ENCODE measurements at regions not wholly inside any gene's neighbourhood (a gene's known extent, or its start where the extent isn't known, plus 50 kb on each side); places are given as distances from the start of the nearest gene placed in this dataset.

GRCh38 chr5:58057324-58057723 is 402.6 kb downstream of the PLK2 start:
- DNase-seq = no peak

GRCh38 chr5:58056546-58056945 is 403.3 kb downstream of the PLK2 start:
- DNase-seq = no peak

GRCh38 chr5:58054018-58054417 is 405.9 kb downstream of the PLK2 start:
- no peak for DNase-seq

- no peak for DNase-seq
Measured at GRCh38 chr5:58048954-58049353, 410.9 kb downstream of the PLK2 start.

GRCh38 chr5:58048185-58048925 is 411.5 kb downstream of the PLK2 start:
- no peak for DNase-seq

- DNase-seq = no peak
Measured at GRCh38 chr5:58046371-58046770, 413.5 kb downstream of the PLK2 start.

GRCh38 chr5:58044166-58044565 is 415.7 kb downstream of the PLK2 start:
- no peak for DNase-seq

GRCh38 chr5:58043032-58043945 is 416.6 kb downstream of the PLK2 start:
- no peak for DNase-seq

GRCh38 chr5:58041884-58042283 is 418.0 kb downstream of the PLK2 start:
- DNase-seq = no peak

- no peak for DNase-seq
Measured at GRCh38 chr5:58040846-58041245, 419.0 kb downstream of the PLK2 start.

- DNase-seq = no peak
Measured at GRCh38 chr5:58040044-58040443, 419.8 kb downstream of the PLK2 start.

- DNase-seq = no peak
Measured at GRCh38 chr5:58037899-58038298, 422.0 kb downstream of the PLK2 start.

GRCh38 chr5:58025809-58026208 is 434.1 kb downstream of the PLK2 start:
- no peak for DNase-seq

- DNase-seq = no peak
Measured at GRCh38 chr5:58024151-58024550, 435.7 kb downstream of the PLK2 start.

GRCh38 chr5:58022055-58022454 is 437.8 kb downstream of the PLK2 start:
- no peak for DNase-seq

GRCh38 chr5:58021466-58021865 is 438.4 kb downstream of the PLK2 start:
- DNase-seq = no peak

- DNase-seq = no peak
Measured at GRCh38 chr5:58019614-58020013, 440.3 kb downstream of the PLK2 start.

- no peak for DNase-seq
Measured at GRCh38 chr5:58018016-58018415, 441.9 kb downstream of the PLK2 start.

- DNase-seq = no peak
Measured at GRCh38 chr5:58016877-58017276, 443.0 kb downstream of the PLK2 start.

GRCh38 chr5:58016358-58016757 is 443.5 kb downstream of the PLK2 start:
- DNase-seq = no peak

GRCh38 chr5:58015175-58015574 is 444.7 kb downstream of the PLK2 start:
- DNase-seq = no peak

GRCh38 chr5:58013542-58014258 is 446.2 kb downstream of the PLK2 start:
- no peak for DNase-seq

GRCh38 chr5:58012801-58013315 is 447.0 kb downstream of the PLK2 start:
- DNase-seq = no peak
